Activated T-cell treated with anti-CD3 and anti-CD28 coated beads for 1 hour (primary cell): ENCODE measurements at regions not wholly inside any gene's neighbourhood (a gene's known extent, or its start where the extent isn't known, plus 50 kb on each side); places are given as distances from the start of the nearest gene placed in this dataset.

Experiments used
- DNase-seq: peaks from one replicate; pipeline ENCODE4 v3.0.0-alpha.2; 2020; ENCODE audit warnings: low read depth

DNA sequence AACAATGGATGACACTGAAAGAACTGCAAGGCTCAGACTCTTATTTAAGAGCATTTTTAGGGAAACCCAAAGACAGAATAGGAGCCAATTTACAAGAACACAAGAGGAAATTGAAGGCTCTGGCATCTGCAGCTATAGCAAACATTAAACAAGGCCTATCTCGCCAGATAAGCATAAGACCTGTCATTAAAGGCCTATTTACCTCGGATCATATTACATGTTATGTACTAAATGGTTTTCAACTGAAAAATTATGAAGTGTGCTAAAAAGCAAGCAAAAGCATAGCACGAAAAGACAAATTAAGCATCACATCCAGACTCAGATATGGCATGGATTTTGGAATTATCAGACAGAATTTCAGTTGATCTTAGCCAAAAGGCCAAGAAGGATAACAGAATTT, 617.1 kb downstream of the SQOR start:
- no peak for DNase-seq

DNA sequence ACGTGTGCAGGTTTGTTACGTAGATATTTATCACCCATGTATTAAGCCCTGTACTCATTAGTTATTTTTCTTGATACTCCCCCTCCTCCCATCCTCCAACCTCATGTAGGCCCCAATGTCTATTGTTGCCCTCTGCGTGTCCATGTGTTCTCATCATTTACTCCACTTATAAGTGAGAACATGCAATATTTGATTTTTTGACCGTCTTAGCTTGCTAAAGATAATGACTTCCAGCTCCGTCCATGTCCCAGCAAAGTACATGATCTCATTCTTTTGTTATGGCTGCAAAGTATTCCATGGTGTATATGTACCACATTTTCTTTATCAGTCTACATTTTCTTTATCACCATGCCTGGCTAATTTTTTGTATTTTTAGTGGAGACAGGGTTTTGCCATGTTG, 623.2 kb downstream of the SQOR start:
- DNase-seq = no peak

DNA sequence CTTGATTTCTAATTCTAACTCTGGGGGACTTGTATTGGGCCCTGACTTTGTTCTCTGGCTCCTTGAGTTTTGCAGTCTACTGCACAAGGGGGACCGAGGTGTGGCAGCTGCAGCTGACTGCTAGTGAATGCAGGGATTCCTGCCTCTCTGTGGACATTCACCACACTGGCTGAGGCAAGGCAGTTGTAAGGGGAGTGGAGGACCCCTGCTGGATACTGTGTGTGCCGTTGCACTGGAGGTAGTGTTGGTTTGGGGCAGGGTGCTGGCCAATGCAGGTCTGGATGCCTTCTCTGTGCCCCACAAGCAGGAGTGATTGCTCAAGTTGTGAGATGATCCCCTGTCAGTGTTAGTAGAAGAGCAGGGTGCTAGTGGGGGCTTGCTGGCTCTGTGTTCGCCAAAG, 626.1 kb downstream of the SQOR start:
- DNase-seq = no peak

DNA sequence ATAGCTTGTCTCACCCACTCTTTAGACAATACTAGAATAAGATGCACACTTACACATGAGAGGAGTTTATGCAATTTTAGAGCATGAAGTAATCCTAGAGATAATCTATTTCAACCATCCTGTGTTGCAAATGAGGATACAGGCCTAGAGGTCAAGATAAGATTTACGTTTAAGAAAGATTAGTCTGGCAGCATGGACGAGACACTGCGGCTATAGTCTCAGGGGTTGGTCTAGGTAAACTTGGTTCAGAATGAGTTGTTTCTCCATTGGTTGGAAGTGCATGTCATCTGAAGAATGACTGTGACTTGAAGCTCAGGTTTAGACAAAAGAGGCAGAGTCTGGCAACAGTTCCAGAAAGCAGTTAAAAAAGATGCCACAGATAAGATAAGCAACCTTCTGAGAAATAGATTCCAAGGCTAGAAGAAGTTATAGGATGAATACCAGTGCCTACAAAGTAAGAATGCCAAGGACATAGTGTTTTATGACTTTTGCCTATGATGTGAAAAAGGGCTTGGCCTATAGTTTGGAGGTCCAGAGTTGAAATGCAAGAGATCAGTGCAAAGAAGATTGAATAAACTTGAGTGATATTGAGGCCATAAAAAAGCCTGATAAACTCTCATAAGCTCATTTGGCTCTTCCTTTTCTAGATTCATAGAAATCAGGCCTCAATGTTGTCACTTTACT, 631.0 kb downstream of the SQOR start:
- DNase-seq = no peak

DNA sequence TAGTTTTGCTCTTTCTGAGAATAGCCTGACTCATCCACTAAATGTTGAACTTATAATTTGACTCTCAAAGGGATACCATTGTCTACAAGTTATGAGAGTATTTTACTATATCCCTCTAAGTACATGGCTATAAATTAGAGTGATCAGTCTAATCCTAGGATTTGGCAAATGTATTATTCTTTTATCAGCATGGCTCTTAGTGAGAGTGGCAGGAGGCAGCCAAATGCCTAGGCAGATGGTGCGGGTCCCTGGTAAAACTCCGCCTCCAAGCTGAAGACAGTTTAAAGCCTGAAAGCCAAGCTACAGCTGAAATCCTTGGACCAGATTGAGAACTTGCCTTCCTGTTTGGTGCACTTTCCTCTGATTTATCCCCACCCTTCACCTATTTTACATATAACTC, 631.8 kb downstream of the SQOR start:
- DNase-seq = no peak

DNA sequence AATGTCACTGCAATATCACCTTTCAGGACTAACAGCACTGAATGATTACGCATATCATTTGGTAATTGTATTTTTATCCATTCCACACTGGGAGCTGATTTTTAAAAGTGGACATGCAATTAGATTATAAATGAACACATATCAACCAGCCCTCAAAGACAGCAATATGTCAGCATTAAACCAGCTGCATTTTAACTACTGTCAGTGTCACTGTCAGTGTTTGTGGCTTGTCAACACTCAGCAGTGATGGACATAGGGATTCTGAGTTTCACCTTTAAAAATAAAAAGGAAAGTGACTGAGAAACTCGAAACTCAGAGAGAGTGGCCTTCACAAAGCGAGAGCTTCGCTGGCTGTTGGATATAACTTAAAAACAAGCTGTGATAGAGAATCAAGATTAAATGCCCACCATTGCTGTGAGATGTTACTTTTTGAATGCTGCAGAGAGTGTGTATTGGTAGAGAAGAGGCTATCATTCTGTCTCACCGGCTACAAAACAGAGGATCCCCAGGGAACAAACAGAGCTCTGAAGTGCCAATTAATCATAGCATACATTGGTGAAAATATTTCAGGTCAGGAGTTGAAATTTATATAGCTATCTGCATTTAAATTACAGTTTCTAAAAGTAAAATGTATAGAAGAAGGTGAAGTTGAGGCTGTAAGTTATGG, 635.8 kb downstream of the SQOR start:
- no peak for DNase-seq

DNA sequence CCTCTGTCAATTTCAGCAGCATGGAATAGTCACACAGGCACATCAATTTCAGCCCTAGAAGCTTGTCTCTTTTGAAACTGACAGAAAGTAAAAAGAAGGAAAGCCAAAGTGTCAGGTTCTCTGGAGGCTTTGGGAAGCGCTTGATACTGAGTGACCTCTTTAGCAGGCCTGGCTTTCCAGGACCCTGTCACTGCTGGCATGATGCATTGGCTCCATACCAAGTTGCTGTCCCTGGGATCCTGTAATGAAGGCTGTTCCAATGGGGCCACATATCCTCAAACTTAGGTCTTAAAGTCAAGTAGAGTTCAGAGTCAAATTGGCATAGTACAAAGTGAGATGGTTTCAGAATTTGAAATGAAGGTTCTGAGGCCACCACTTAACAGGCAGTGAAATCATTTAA, 640.9 kb downstream of the SQOR start:
- no peak for DNase-seq

DNA sequence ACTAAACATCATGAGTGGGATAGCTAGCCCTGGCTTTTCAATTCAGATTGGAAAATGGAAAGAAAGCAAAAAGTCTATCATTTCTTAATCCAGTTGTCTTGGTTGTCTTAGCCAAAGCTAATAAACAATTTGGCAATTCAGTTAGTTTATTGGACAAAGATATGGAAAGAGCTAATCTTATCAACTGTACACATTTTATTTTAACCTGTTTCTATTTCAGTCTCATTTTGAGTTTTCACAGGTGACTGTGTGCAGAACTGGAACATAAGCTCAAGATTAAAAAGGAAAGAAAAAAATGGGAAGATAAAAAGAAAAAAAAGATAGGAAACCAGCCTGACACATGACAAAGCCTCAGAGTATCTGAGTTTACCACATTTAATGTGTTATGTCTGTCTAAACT, 642.6 kb downstream of the SQOR start:
- no peak for DNase-seq

DNA sequence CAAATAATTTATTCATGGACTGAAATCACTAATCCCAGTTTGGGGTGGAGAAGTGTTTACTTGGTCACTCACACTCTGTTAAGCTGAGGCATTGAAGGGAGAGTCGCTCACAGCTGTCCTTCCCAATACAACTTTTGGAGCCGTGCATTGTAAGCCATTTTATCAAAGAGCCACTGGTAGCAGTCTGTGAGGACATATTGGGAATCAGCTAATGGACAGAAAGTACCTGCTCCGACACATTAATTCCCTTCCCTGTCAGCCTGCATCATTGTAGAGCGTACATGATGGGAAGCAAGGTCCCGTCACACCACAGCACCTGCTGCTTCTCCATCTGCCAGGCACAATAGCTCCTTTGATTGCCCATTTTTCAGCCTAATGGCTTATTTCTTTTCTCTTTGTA, 643.2 kb downstream of the SQOR start:
- no peak for DNase-seq

DNA sequence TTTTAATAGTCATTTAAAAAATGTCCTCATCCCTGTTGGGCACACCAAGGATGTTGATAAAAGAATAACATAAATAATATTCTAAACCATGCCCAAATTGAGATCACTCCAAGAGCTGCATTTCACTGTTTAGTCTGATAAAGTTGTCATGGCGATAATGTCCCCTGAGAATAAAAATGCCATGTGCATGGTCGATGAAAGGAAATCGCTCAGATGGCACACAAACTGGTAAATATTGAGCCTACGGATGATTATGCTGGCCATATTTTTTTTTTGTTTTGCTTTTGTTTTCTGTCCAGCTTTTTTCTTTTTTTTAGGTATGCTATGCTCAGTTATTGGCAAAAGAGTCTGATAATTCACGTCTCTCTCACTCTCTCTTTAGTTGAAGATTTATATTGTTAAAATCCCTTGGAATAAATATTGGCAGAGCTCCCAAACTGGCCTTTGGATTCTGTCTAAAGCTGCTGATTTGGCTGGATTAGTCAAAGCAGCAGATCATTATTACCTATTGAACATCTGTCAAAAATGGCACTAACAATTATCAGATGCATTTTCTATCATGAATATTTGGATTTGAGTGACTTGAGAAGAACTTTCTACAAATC, 643.8 kb downstream of the SQOR start:
- no peak for DNase-seq

DNA sequence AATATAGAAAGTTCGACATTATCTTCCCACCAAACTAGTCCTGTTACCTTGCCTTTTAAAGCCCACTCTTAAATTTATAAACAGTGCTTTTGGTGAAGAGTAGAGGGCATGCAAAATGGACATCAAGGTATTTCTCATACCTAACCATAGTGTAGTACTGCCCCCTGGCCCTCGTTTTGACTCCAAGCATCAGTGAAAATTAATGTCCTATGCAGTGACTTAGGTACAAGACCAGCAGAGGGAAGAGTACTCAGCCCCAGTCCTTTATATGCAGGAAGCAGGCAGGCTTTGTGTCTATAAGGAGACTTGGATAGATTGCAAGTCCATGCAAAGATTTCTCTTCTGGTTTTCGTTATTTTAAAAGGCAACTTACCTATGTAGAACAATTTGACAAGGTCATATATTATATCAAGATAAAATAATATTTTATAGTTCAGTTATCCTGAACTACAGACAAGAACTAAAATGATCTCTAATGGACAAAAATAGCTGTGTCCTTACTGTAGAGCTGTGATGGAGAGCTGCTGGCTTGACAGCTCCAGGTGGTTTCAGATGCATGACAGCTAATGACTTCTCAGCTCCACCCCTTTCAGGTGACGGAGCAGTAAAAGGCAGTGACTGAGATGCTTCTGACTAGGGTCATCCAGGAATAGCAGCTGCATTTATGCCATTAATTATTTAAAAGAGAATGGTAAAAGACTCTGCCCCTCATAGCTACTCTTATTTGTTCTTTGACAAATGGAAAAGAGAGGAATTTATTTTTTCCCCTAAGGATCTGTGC, 646.1 kb downstream of the SQOR start:
- no peak for DNase-seq

DNA sequence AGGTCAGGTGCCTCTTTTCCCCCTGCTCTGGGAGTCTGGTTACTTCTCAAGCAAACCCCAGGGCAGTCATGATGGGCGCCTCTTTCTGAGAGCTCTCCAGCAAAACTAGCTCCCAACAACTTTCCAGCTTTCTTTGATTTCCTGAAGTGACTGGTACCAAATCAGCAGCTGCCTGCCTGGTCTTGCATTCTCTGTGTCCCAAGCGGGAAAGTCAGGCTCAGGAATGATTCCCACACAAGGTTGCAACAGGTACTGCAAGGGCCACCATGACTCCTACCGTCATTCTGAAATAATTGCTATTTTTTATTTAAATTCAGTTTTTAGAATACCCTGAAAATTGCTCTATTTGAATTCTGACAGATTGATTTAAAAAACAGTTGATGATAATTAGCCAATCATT, 658.7 kb downstream of the SQOR start:
- DNase-seq = no peak

DNA sequence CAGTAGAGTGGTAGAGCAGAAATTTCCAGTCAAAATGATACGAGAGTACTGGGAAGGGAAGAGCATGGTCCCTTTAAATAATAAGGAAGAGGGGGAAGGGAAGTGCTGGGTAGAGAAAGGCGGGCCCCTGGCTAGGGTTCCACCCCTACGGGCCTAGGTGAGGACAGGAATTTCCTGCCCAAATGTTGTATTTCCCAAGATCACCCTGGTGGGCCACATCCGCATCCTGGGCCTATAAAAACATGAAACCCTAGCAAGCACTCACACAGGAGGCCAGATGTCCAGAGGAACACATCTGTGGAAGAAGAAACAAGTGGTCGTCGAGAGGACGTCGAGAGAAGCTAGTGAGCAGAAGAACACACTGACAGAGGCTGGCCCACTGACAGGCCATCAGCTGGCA, 661.2 kb downstream of the SQOR start:
- DNase-seq = no peak

DNA sequence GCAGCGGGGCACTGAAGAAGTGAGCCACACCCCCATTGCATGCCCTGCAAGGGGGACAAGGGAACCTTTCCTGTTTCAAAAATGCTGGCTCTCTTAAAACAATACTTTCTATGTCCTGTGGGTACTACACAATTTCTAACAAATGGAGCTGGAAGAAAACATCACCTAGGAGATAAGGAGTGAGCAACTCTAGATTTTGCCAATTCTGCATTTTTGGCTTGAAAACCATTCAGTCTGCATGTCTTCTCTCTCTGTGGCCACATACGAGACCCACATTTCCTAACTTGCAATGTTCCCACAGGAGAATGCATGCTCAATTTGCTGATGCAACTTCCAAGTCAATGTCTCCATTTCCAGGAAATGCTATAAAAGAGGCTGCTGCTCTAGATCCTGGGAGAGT, 662.0 kb downstream of the SQOR start:
- no peak for DNase-seq

DNA sequence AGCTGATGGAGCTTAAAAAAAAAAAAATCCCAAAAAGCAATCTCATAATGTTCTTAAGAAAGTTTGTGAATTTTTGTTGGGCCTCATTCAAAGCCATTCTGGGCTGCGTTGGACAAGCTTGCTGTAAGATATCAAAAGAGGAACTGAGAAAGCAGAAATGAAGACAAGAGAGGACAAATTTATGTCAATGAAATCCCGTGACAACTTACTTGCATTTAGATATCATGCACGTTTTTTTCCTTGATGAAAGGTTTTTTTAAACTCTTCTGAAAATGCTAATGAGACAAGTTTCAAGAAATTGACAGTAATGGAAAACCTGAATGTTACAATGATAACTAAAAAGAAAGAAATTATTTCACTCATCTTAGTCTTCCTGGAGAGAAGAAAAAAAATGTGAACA, 662.9 kb downstream of the SQOR start:
- no peak for DNase-seq

DNA sequence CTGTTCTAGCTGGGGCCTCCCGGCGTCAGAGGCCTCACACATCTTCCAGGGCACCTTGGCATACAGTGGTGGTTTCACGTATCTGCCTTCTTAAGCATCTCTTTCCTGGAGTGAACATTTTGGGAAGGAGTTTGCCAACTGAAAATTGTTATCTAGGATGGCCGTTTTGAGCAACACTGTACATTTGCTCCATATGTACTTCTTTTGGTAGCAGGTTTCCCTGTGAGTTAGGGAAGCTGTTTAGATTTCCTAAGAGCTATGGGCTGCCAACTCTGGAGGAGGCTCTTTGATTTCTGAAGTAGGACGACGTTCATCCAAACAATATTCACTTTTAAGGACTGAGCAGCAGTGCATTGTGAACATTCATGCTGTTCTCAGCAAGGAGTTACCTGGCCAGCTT, 665.9 kb downstream of the SQOR start:
- DNase-seq = no peak

DNA sequence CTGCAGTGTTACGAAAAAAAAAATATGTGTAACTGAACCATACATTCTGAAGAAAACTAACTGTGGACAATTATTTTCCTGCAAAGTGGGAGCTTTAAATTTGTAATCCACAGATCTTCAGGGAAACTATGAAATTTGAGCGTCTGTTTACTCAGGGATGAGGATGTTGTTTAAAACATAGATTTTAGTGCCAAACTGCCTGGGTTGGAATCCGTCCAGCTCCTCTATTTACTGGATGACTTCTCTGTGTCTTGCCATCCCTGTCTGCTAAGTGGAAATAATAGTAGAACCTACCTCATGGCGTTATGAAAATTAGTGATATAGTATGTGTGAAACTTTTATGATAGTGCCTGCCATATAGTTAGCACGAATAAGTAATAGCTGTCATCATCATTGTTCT, 666.5 kb downstream of the SQOR start:
- no peak for DNase-seq

DNA sequence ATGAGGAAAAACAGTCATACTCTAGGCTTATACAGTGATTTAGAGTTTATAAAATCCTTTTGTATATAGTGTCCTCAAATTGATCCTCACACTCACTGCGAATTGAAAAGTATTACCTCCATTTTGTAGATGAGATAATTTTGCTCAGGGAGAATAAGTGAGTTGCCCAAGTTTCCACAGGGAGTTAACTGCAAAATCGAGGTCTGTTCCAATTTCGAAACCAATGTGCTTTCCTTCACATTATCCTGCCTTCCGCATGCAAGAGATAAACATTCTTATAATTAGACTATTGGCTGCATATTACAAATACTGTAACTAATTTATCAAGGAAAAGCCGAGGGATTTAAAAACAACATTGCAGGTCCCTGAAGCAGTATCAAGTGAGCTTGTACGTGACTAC, 667.0 kb downstream of the SQOR start:
- no peak for DNase-seq

DNA sequence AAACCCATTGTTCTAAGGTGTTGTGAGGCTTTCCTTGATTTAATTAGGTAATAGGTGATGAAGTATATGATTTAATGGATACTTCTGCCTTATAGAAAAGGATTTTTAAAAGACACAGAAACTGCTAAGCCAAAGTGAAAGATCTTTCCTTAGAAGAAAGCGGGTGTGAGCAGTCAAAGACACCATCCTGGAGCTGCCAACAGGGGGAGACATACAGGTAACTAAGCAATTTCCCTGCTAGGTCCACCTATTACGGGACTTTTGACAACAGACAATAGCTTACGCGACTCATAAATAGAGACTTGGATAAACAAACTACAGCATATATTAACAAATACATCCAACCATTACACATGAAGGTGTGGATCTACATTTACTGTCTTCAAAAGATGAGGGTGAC, 669.5 kb downstream of the SQOR start:
- DNase-seq = no peak

DNA sequence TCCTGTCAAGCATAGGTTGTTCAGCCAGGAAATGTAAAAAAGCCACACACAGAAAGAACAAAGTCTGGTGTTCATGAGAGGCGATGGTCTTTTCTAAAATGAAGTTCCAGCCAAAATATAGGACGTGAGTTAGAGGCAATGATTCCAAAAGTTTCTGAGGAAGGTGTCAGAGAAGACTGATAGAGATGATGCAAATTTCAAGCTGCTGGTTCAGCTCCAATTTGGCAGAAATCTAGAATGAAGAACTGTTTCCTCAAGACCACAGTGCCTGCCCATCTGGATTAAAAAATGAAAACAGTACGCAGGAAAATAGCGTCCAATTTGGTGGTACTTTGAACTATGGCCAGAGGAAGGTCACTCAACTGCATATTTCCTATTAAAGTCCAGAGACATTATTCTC, 672.9 kb downstream of the SQOR start:
- DNase-seq = no peak

DNA sequence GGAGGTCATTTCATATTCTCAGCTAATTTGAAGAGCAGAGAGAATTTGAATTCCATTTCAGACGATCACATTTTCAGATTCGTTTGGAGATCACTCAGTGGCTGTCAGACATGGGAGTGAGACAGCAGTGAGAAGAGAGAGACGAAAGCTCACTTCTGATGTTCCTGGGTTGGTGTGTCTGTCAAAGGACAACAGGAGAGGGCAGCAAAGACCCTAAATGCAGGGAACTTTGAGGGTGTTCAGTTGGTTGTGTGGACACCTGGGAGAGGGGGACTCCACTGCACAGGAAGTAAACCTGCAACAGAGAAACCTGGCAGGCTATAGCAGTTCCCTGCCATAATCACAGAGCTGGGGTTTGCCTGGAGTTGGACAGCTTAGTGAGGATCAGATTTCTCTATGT, 675.1 kb downstream of the SQOR start:
- DNase-seq = no peak

DNA sequence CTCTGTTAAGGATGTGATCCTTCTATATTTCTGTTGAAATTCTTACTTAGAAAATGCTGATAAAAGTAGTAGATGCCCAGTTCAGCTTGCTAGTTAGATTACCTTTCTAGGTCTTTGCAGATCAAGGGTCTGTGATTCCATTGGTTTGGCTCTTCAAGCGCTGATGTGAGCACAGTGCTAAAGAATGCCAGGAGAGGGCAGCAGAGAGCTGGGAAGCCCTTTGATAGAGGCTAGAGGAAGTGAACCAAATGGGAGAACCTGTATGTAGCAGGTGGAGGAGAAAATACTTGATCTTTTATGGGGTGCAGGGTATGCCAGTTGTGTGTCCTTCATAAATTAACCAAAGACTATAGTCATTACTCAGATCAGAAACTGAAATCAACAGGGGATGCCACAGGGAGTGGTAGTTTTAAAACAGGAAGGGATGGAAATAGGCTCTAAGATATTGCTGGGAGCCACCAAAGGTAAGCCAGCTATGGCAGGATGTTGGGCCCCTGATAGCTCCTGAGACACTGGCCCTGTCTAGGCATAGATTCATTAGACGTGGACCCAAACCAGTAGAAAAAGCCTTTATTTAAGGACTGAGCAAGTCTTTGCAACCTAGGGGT, 677.4 kb downstream of the SQOR start:
- DNase-seq = peak; percentile 37

DNA sequence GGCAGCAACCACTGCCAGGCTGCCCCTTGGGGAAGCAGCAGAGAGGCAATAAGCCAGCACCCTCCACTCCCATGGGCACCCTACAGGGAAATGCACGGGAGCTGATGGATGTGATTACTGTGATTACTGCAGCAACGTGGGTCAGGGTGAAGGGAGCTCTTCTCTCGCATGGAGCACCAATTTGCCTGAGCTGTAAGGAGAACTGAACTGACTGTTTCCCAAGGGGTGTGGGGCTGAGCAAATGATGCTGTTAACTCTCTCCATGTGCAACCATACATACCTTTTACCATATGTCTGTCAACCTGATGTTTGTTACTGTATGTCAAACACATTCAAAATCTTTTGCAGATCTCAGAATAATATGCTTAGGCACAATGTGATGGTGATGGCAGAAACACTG, 680.6 kb downstream of the SQOR start:
- no peak for DNase-seq
